H1 (cell line): ENCODE measurements at regions not wholly inside any gene's neighbourhood (a gene's known extent, or its start where the extent isn't known, plus 50 kb on each side); places are given as distances from the start of the nearest gene placed in this dataset.

ENCODE experiments used
- CTCF ChIA-PET: fragments of 300-600 bp; sonication (Branson Sonifier 250); formaldehyde crosslinking; loops from one replicate; lab custom pipeline; 2021; ENCODE audit not compliant: partially characterized antibody; lab: Charles Lee
- POLR2A ChIA-PET: fragments of 300-600 bp; sonication (Branson Sonifier 250); formaldehyde crosslinking; loops from one replicate; lab custom pipeline; 2021; ENCODE audit warnings: inconsistent platforms; ENCODE audit not compliant: partially characterized antibody; lab: Charles Lee
- DNase-seq, 2 experiments: peaks; one replicate each; pipeline versions ENCODE4 v3.0.0 to v3.0.0-alpha.2; 2010 to 2022; ENCODE audit warnings: low spot score in 2 of 2, low read depth in 1 of 2, mixed read lengths in 1 of 2
- FAIRE-seq: peaks from 2 replicates; lab custom pipeline; 2011; peaks lifted over from hg19 to GRCh38; lab: Jason Lieb, UNC
- H2AFZ ChIP-seq: 2 replicates; pipeline ENCODE4 v1.8.1; 2012; ENCODE audit warnings: low read length, inconsistent platforms
- H2AK5ac ChIP-seq: 2 replicates; pipeline ENCODE4 v1.6.1; 2013; ENCODE audit warnings: low read depth, low read length
- H2BK120ac ChIP-seq: replicated peaks from 2 replicates; pipeline ENCODE3; 2013; ENCODE audit warnings: low read depth, low read length, inconsistent platforms
- H2BK12ac ChIP-seq: 2 replicates; pipeline ENCODE4 v1.6.1; 2013; ENCODE audit warnings: low read depth, low read length
- H2BK15ac ChIP-seq: 2 replicates; pipeline ENCODE4 v1.6.1; 2013; ENCODE audit warnings: low read length
- H2BK20ac ChIP-seq: 2 replicates; pipeline ENCODE4 v1.6.1; 2013; ENCODE audit warnings: low read length
- H2BK5ac ChIP-seq: 2 replicates; pipeline ENCODE4 v1.6.1; 2013; ENCODE audit warnings: low read depth, low read length
- H3K14ac ChIP-seq: 2 replicates; pipeline ENCODE4 v1.6.1; 2013; ENCODE audit warnings: inconsistent platforms; ENCODE audit not compliant: insufficient read length
- H3K18ac ChIP-seq: 2 replicates; pipeline ENCODE4 v1.6.1; 2013; ENCODE audit warnings: low read length; ENCODE audit errors: extremely low read depth
- H3K23ac ChIP-seq: 2 replicates; pipeline ENCODE4 v1.6.1; 2013; ENCODE audit warnings: inconsistent platforms; ENCODE audit not compliant: insufficient read length
- H3K23me2 ChIP-seq: 2 replicates; pipeline ENCODE4 v1.6.1; 2013; ENCODE audit warnings: low read depth, low read length
- H3K27ac ChIP-seq: 2 replicates; pipeline ENCODE4 v1.6.1; 2011; ENCODE audit warnings: low read depth, low read length, inconsistent platforms
- H3K27me3 ChIP-seq, 4 experiments: replicated peaks in 1 of 4; 1 replicate in 1 of 4; 2 replicates in 3 of 4; pipeline versions ENCODE4 v1.6.1 to v1.8.1; 2011 to 2013; ENCODE audit warnings: low read length in 3 of 4, mild to moderate bottlenecking in 3 of 4, inconsistent platforms in 2 of 4, mixed read lengths in 2 of 4, moderate library complexity in 1 of 4; ENCODE audit not compliant: control insufficient read depth in 3 of 4, insufficient read depth in 3 of 4; ENCODE audit errors: extremely low read depth in 1 of 4
- H3K36me3 ChIP-seq, 4 experiments: 2 replicates each; pipeline versions ENCODE4 v1.6.1 to v1.8.1; 2011 to 2013; ENCODE audit warnings: mild to moderate bottlenecking in 4 of 4, low read length in 3 of 4, moderate library complexity in 2 of 4, control low read depth in 1 of 4, inconsistent platforms in 1 of 4; ENCODE audit not compliant: insufficient read depth in 4 of 4, control insufficient read depth in 2 of 4
- H3K4ac ChIP-seq: replicated peaks from 2 replicates; pipeline ENCODE3; 2013; ENCODE audit warnings: low read length, low read depth, mixed read lengths, inconsistent platforms; ENCODE audit not compliant: insufficient read length
- H3K4me1 ChIP-seq, 4 experiments: replicated peaks in 1 of 4; 1 replicate in 1 of 4; 2 replicates in 3 of 4; pipeline versions ENCODE4 v1.6.1 to v1.8.1; 2011 to 2013; ENCODE audit warnings: low read length in 3 of 4, inconsistent platforms in 2 of 4, mixed read lengths in 1 of 4; ENCODE audit not compliant: insufficient read depth in 4 of 4, control insufficient read depth in 3 of 4
- H3K4me2 ChIP-seq, 2 experiments: 2 replicates each; pipeline versions ENCODE4 v1.6.1 to v1.8.1; 2011 to 2013; ENCODE audit warnings: low read depth in 2 of 2, low read length in 2 of 2, control low read depth in 1 of 2, inconsistent platforms in 1 of 2, mild to moderate bottlenecking in 1 of 2; ENCODE audit not compliant: insufficient read depth in 1 of 2
- H3K4me3 ChIP-seq, 4 experiments: fragments of 200-600, 300-600 bp in 1 of 4; sonication (generic), shearing (Covaris generic), sonication (Bioruptor Twin) in 1 of 4; 2 replicates each; pipeline versions ENCODE4 v1.5.1 to v1.8.1; 2011 to 2016; ENCODE audit warnings: low read length in 4 of 4, low read depth in 3 of 4, control low read depth in 2 of 4, inconsistent platforms in 2 of 4, mild to moderate bottlenecking in 2 of 4, mixed read lengths in 1 of 4, moderate library complexity in 1 of 4; ENCODE audit not compliant: insufficient read depth in 2 of 4; ENCODE audit errors: extremely low read depth in 1 of 4
- H3K56ac ChIP-seq: replicated peaks from 2 replicates; pipeline ENCODE3; 2013; ENCODE audit warnings: low read depth, mild to moderate bottlenecking, mixed read lengths, low read length, inconsistent platforms; ENCODE audit not compliant: insufficient read length
- H3K79me1 ChIP-seq: 2 replicates; pipeline ENCODE4 v1.6.1; 2013; ENCODE audit warnings: low read depth, low read length, control low read depth
- H3K79me2 ChIP-seq, 2 experiments: 2 replicates each; pipeline versions ENCODE4 v1.6.1 to v1.8.1; 2012 to 2013; ENCODE audit warnings: low read length in 2 of 2, mild to moderate bottlenecking in 2 of 2, inconsistent platforms in 1 of 2; ENCODE audit not compliant: insufficient read depth in 2 of 2, control insufficient read depth in 1 of 2
- H3K9ac ChIP-seq, 4 experiments: replicated peaks in 1 of 4; 1 replicate in 1 of 4; 2 replicates in 3 of 4; pipeline versions ENCODE4 v1.6.1 to v1.8.1; 2011 to 2013; ENCODE audit warnings: low read depth in 3 of 4, low read length in 3 of 4, control low read depth in 2 of 4, mild to moderate bottlenecking in 2 of 4, moderate library complexity in 2 of 4, inconsistent platforms in 1 of 4; ENCODE audit errors: extremely low read depth in 1 of 4
- H3K9me3 ChIP-seq, 2 experiments: 2 replicates each; pipeline versions ENCODE4 v1.6.1 to v1.8.1; 2012 to 2013; ENCODE audit warnings: mild to moderate bottlenecking in 2 of 2, moderate library complexity in 2 of 2, control low read depth in 1 of 2, inconsistent platforms in 1 of 2, low read depth in 1 of 2, low read length in 1 of 2, mixed read lengths in 1 of 2; ENCODE audit not compliant: insufficient read depth in 2 of 2
- H4K20me1 ChIP-seq, 2 experiments: replicated peaks in 1 of 2; 2 replicates each; pipeline versions ENCODE3 to v1.8.1; 2011 to 2013; ENCODE audit warnings: inconsistent platforms in 2 of 2, low read length in 2 of 2, mild to moderate bottlenecking in 1 of 2; ENCODE audit not compliant: insufficient read depth in 2 of 2, control insufficient read depth in 1 of 2
- H4K5ac ChIP-seq: 2 replicates; pipeline ENCODE4 v1.6.1; 2013; ENCODE audit warnings: low read length, low read depth, mixed read lengths, inconsistent platforms; ENCODE audit not compliant: insufficient read length
- H4K8ac ChIP-seq: 2 replicates; pipeline ENCODE4 v1.8.0; 2013; ENCODE audit warnings: mild to moderate bottlenecking, moderate library complexity, low read length, inconsistent platforms; ENCODE audit not compliant: insufficient read depth; ENCODE audit errors: extremely low read depth
- H4K91ac ChIP-seq: replicated peaks from 2 replicates; pipeline ENCODE3; 2013; ENCODE audit warnings: low read length, mixed read lengths, inconsistent platforms; ENCODE audit not compliant: insufficient read length
- ASH2L ChIP-seq: fragments of 200-600, 300-600 bp; sonication (generic); IDR thresholded peaks from one replicate; pipeline ENCODE4 v1.7.1; 2017; ENCODE audit warnings: low read length
- BCL11A ChIP-seq, 2 experiments: IDR thresholded peaks; one replicate each; pipeline ENCODE4 v1.6.1; 2011; ENCODE audit warnings: low read depth in 2 of 2, low read length in 2 of 2, mild to moderate bottlenecking in 2 of 2
- CEBPB ChIP-seq: IDR thresholded peaks from 2 replicates; pipeline ENCODE4 v1.6.1; 2012; ENCODE audit warnings: low read depth, low read length
- EP300 ChIP-seq, 2 experiments: IDR thresholded peaks; 1 replicate in 1 of 2; 2 replicates in 1 of 2; pipeline ENCODE4 v1.6.1; 2011 to 2012; ENCODE audit warnings: low read depth in 2 of 2, low read length in 2 of 2, mild to moderate bottlenecking in 2 of 2, borderline replicate concordance in 1 of 2, inconsistent platforms in 1 of 2, moderate library complexity in 1 of 2
- FOSL1 ChIP-seq: IDR thresholded peaks from 2 replicates; pipeline ENCODE4 v1.6.1; 2011; ENCODE audit warnings: mild to moderate bottlenecking, low read depth, low read length, moderate library complexity; ENCODE audit not compliant: insufficient read depth
- KDM5A ChIP-seq: fragments of 200-600 bp; IDR thresholded peaks from 2 replicates; pipeline ENCODE4 v1.7.1; 2012; ENCODE audit warnings: mild to moderate bottlenecking, low read length, inconsistent platforms, mixed read lengths
- NANOG ChIP-seq: IDR thresholded peaks from 2 replicates; pipeline ENCODE4 v1.6.1; 2011; ENCODE audit warnings: low read length, low read depth, mild to moderate bottlenecking, inconsistent platforms; ENCODE audit not compliant: insufficient read depth, poor library complexity, severe bottlenecking
- RNF2 ChIP-seq: fragments of 200-900, 300-1000 bp; sonication (generic); IDR thresholded peaks from 2 replicates; pipeline ENCODE4 v1.7.1; 2016; ENCODE audit warnings: borderline replicate concordance, low read depth, mild to moderate bottlenecking, antibody characterized with exemption, low read length; ENCODE audit not compliant: poor library complexity, severe bottlenecking; ENCODE audit errors: missing control alignments
- SIN3A ChIP-seq, 2 experiments: IDR thresholded peaks in 1 of 2; conservative IDR thresholded peaks in 1 of 2; 2 replicates each; pipeline ENCODE4 v1.6.1; 2011 to 2012; ENCODE audit warnings: low read length in 2 of 2, improper control_type of control experiment in 1 of 2, low read depth in 1 of 2, mild to moderate bottlenecking in 1 of 2
- SIRT6 ChIP-seq: IDR thresholded peaks from one replicate; pipeline ENCODE4 v1.7.1; 2012; ENCODE audit warnings: low read length, inconsistent platforms
- SIX5 ChIP-seq: IDR thresholded peaks from 2 replicates; pipeline ENCODE4 v1.6.1; 2011; ENCODE audit warnings: mild to moderate bottlenecking, low read depth, low read length
- SP2 ChIP-seq: IDR thresholded peaks from 2 replicates; pipeline ENCODE4 v1.6.1; 2012; ENCODE audit warnings: mild to moderate bottlenecking, low read length, inconsistent platforms
- SRF ChIP-seq: IDR thresholded peaks from 2 replicates; pipeline ENCODE4 v1.6.1; 2011; ENCODE audit warnings: mild to moderate bottlenecking, low read depth, low read length, moderate library complexity
- ZNF274 ChIP-seq: IDR thresholded peaks from 2 replicates; pipeline ENCODE4 v1.7.0; 2012; ENCODE audit warnings: low read length, borderline replicate concordance; ENCODE audit errors: extremely low read depth
- WGBS, 2 experiments: shearing (Covaris generic) in 1 of 2; methylation state at CpG; one replicate each; pipeline versions ENCODE4 v1.1.6 to v1.1.7; 2013 to 2015; ENCODE audit warnings: low lambda C conversion rate in 2 of 2, mixed read lengths in 2 of 2, inconsistent platforms in 1 of 2, low coverage in 1 of 2, missing lambda C conversion rate in 1 of 2; ENCODE audit not compliant: insufficient replicate concordance in 2 of 2, insufficient coverage in 1 of 2, insufficient read length in 1 of 2; ENCODE audit errors: extremely low coverage in 1 of 2, missing lambda C conversion rate in 1 of 2; 5-methylcytosine and 5-hydroxymethylcytosine counted together

DNA sequence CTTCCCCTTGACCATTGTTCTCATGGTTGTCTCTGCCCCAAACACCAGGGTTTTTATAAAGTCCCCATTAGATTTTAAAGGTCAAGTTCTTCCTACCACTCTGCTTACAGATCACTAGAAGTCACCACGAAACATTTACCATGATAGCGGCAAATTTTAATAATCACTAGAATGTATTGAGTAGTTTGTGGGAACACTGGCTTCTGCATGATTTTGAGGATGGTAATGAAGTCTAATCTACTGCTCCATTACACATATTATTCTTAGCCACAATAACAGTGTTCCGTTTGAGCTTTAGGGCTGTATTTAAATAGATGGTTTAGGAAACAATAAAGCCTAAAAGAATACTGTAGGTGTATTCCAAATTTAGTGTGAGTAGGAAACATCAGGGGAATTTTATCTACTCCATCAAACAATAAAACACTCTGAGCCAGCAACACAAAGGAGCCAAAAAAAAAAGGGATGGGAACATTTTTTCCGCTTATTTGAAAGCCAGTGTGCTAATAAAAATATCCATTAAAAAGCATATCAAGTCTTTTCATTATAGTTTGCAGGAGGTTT lies 49.7 kb downstream of the KLF12 start:
- H2BK5ac ChIP-seq: no peak overlapping the region
- H2BK20ac ChIP-seq: no peak overlapping the region
- WGBS, 2 experiments: 93% methylated on average over 4 of the region's 4 CpGs; no CpG with 5 or more reads in 1 of the 2 experiments
- H3K27me3 ChIP-seq: no peaks in the 10 kb centered on the region
- no peak overlapping the region for H3K4me2 ChIP-seq
- H2BK120ac ChIP-seq: no peak overlapping the region
- CTCF ChIA-PET: interaction anchor here (0.8 kb wide), 1 partner anchor 1436 kb away, joined by 3 read pairs; no protein-coding TSS in a partner anchor
- no peak overlapping the region for H2BK12ac ChIP-seq
- POLR2A ChIA-PET: no interaction called here
- DNase-seq (no peak), FAIRE-seq (no peak)
- no peaks in the 10 kb centered on the region for H3K23me2 ChIP-seq
- no peak overlapping the region for H4K91ac ChIP-seq
- no peaks in the 10 kb centered on the region for H3K36me3 ChIP-seq
- no peak overlapping the region for H3K18ac ChIP-seq
- no peak overlapping the region for H3K23ac ChIP-seq
- no peak overlapping the region for H3K4me3 ChIP-seq
- peaks cover 3% of the 10 kb centered on the region; the same call in 1 of the 2 replicates for H3K79me1 ChIP-seq
- no peaks in the 10 kb centered on the region for H3K9me3 ChIP-seq
- H4K8ac ChIP-seq: no peak overlapping the region
- H3K79me2 ChIP-seq: peaks cover 0 to 11% of the 10 kb centered on the region in 2 experiments; a peak in 2 of 4 replicates
- H3K27ac ChIP-seq: no peak overlapping the region
- no peak overlapping the region for H2AFZ ChIP-seq
- H3K4ac ChIP-seq: no peak overlapping the region
- H3K9ac ChIP-seq: no peak overlapping the region
- H2AK5ac ChIP-seq: no peak overlapping the region
- H2BK15ac ChIP-seq: no peak overlapping the region
- no peak overlapping the region for H4K5ac ChIP-seq
- H3K14ac ChIP-seq: no peak overlapping the region
- H3K56ac ChIP-seq: no peak overlapping the region
- peaks cover 0 to 3% (median 0%) of the 10 kb centered on the region in 4 experiments; a peak in 1 of 7 replicates for H3K4me1 ChIP-seq
- H4K20me1 ChIP-seq: peaks cover 0 to 1% of the 10 kb centered on the region in 2 experiments
- TF ChIP-seq NANOG: no peak
- no peak for TF ChIP-seq ASH2L
- no peak for TF ChIP-seq SIX5
- TF ChIP-seq KDM5A: no peak
- TF ChIP-seq EP300 (IDR thresholded peaks at IDR 0.05; ENCODE audit: borderline replicate concordance in 1 of 2, low read depth in 2 of 2, low read length in 2 of 2): no peak
- no peak for TF ChIP-seq RNF2
- TF ChIP-seq SP2: no peak
- TF ChIP-seq FOSL1: no peak
- TF ChIP-seq ZNF274: no peak
- no peak for TF ChIP-seq SRF
- no peak for TF ChIP-seq BCL11A (IDR thresholded peaks at IDR 0.05; ENCODE audit: low read depth in 2 of 2, low read length in 2 of 2)
- TF ChIP-seq SIRT6: no peak
- TF ChIP-seq CEBPB: no peak
- TF ChIP-seq SIN3A (conservative IDR thresholded peaks at IDR 0.05 in 1 of 2, IDR thresholded peaks at IDR 0.05 in 1 of 2; ENCODE audit: low read depth in 1 of 2, low read length in 2 of 2): no peak
